ENCODE measurements at regions not wholly inside any gene's neighbourhood (a gene's known extent, or its start where the extent isn't known, plus 50 kb on each side); places are given as distances from the start of the nearest gene placed in this dataset.

- no peak for DNase-seq
These were observed 59.0 kb upstream of the SMAD3 start for GRCh38 chr15:67006083-67007065.

GRCh38 chr15:67009576-67010569 is 55.5 kb upstream of the SMAD3 start:
- no peak for DNase-seq

- no peak for DNase-seq
These were observed 54.3 kb upstream of the SMAD3 start for GRCh38 chr15:67010898-67011616.

GRCh38 chr15:67011617-67012005 is 53.8 kb upstream of the SMAD3 start:
- no peak for DNase-seq

- no peak for DNase-seq
These were observed 51.7 kb upstream of the SMAD3 start for GRCh38 chr15:67013696-67014095.

All from DMS79 (cell line).